HuH-7.5 (cell line): ENCODE measurements at regions not wholly inside any gene's neighbourhood (a gene's known extent, or its start where the extent isn't known, plus 50 kb on each side); places are given as distances from the start of the nearest gene placed in this dataset.
"Not testable (repeated sequence)": the region's sequence is repeated elsewhere in the genome, so short reads cannot be mapped to it uniquely, and the experiment has no call there.

Experiments used
- DNase-seq: peaks from one replicate; pipeline ENCODE4 v3.0.0; 2011; ENCODE audit warnings: low spot score

DNA sequence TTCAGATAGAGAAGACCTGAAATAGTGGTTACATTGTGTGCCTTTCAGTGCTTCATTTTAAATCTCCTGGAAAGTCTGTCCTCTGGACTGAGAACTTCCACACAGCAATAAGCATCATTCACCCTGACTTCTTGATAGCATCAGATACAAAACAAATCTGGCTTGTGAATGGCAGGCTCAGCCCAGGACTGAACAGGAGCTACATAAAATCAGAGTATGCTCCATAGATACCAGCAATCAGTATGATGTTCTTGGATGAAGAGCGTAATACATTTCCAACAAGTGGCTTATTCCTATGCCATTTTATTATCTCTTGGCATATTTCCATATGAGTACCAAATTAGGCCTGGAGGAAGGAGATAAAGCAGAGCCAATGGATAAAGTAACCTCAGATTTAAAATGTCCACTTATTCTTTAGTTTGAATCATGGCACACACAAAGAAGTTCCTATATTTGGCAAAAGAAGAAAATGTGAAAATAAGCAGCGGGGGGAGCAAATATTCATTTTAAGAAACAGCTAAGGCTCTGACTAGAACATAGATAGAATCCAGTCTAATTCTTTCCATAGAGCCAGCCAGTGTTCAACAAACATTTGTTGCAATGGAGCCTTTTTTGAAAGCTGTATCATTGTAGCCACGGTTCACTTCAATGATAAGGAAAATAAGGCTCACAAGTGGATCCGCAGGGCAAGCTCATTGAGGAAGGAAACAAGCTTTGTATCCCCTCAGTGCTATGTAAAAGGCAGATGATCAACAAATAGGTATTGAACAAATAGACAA is 230.8 kb upstream of the CHAC2 start:
- DNase-seq: no peak

- no peak for DNase-seq
These were observed 232.3 kb upstream of the CHAC2 start for GRCh38 chr2:53535234-53535840.

- DNase-seq: no peak
These were observed 237.5 kb upstream of the CHAC2 start for GRCh38 chr2:53530126-53530525.

DNA sequence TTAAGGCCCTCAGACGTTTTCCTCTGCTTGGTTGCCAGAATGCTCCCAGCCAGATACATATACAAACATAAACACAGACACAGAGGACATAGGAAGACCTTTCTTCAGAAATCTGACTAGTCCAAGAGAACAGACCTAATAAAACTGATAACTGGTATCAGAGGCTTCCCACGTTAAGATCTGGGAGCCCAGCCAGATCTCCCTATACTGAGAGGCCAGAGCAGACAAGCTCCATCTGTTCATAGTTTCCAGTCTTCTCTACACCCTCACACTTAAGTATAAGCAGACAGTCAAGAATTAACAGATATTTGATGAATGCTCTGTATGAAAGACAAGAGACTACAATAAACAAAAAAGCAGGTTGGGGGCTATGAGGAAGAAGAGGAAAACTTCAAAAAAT is 240.5 kb upstream of the CHAC2 start:
- DNase-seq: no peak

GRCh38 chr2:53519918-53520841 is 247.4 kb upstream of the CHAC2 start:
- DNase-seq: no peak

GRCh38 chr2:53517406-53517805 is 250.2 kb upstream of the CHAC2 start:
- no peak for DNase-seq

DNA sequence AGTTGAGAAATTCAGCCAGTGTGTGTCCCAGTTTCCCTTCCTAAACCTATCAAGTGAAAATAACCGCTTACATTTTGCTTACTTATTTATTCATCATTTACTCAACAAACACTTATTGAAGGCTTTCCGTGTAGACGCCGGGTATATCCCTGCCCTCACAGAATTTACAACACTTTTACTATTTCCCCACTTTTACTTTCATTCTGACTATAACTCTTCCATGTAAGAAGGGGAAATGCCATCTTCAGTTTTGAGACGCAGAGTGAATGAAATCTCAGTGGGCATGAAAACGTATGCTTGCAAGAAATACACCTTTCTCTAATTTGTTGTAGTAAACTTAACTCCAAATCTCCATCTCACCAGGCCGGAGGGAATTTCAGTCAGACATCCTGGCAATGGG is 251.0 kb upstream of the CHAC2 start:
- DNase-seq: no peak

GRCh38 chr2:53515435-53516332 is 251.9 kb upstream of the CHAC2 start:
- DNase-seq: no peak

GRCh38 chr2:53513167-53513666 is 254.4 kb upstream of the CHAC2 start:
- DNase-seq: no peak

GRCh38 chr2:53512071-53512826 is 255.4 kb upstream of the CHAC2 start:
- no peak for DNase-seq

- DNase-seq: no peak
These were observed 256.1 kb upstream of the CHAC2 start for GRCh38 chr2:53511549-53511948.

- DNase-seq: no peak
These were observed 257.2 kb upstream of the CHAC2 start for GRCh38 chr2:53510401-53510800.

GRCh38 chr2:53509831-53510388 is 257.7 kb upstream of the CHAC2 start:
- DNase-seq: no peak

DNA sequence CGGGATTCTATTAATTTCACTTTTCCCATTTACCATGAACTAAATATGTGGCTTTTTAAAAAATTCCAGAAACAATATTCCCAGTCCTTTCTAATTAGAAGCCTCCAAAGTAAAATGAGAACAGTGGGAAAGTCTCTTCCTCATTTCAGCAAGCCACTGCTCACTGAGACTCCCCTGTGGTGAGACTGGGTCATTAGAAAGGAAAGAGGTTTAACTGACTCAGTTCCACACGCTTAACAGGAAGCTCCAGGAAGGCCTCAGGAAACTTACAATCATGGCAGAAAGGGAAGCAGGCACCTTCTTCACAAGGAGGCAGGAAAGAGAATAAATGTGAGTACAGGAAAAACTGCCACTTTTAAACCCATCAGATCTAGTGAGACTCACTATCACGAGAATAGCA is 258.9 kb upstream of the CHAC2 start:
- DNase-seq: no peak

GRCh38 chr2:53507070-53507469 is 260.5 kb upstream of the CHAC2 start:
- not testable (repeated sequence) for DNase-seq

DNA sequence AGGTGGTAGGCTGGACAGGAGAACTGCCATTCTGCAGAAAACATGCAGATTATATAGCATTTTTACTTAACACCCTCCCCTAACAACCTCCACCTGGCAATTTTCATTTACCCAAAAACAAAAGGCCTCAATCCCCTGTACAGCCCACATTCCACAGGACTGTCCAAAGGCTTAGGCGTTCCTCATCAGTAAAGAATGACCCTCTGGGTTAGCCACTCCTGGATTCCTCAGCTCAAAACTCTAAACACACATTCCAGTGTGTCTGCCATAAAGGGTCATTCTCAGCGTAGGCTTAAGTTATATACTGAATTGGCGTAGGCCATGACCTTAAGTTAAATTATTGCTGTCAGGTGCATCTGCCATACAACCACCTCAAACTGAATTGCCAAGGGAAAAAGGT is 261.8 kb upstream of the CHAC2 start:
- no peak for DNase-seq

DNA sequence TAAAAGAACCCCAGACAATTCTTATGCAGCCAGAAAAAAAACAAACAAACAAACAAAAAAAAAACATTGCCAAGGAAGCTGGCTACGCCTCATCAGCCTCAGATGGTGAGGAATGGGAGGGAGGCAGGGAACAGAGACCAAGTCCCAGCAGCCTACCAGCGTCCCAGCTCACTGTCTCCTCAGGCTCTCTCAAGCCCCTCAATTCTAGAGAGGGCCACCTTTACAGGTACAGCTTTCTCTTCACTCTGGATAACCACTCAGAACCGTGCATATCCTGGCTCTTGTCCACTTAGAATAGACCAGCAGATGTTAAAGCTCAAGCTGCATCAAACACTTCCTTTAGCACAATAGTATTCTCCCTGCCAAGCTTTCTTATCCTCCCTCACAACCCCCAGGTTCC is 263.1 kb upstream of the CHAC2 start:
- DNase-seq: no peak

GRCh38 chr2:53500181-53500580 is 267.4 kb upstream of the CHAC2 start:
- DNase-seq: no peak

- no peak for DNase-seq
These were observed 269.4 kb upstream of the CHAC2 start for GRCh38 chr2:53498210-53498609.

DNA sequence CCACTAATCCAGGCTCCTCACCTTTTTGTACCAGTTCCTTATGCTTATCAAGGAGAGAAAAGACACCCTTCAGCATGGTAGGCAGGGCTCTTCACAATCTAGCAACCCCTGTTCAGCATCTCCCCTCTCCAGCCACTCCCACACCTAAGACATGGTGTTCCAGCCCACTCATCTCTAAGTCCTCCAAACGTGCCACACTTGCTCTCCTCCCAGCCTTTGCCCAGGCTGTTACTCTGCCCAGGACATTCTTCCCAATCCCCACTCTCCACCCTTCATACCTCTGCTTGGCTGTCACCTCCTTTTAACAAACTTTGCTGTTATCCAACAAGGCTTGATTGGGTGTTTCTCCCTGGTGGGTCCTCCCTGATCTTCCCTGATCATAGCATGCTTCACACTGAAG is 270.6 kb upstream of the CHAC2 start:
- DNase-seq: no peak

- no peak for DNase-seq
These were observed 274.4 kb upstream of the CHAC2 start for GRCh38 chr2:53493210-53493609.
